ENCODE measurements at regions not wholly inside any gene's neighbourhood (a gene's known extent, or its start where the extent isn't known, plus 50 kb on each side); places are given as distances from the start of the nearest gene placed in this dataset.

- no peak overlapping the region for H3K4me3 ChIP-seq (ENCODE audit: low read depth, low read length)
- no peak for DNase-seq (ENCODE audit: low read depth)
- TF ChIP-seq CTCF (IDR thresholded peaks at IDR 0.05; ENCODE audit: insufficient read depth, low read length), result no peak
These were observed 681.0 kb upstream of the USP24 start for GRCh38 chr1:55896210-55896609.

- TF ChIP-seq CTCF (IDR thresholded peaks at IDR 0.05; ENCODE audit: insufficient read depth, low read length), result peak; percentile 18
- no peak overlapping the region for H3K4me3 ChIP-seq (ENCODE audit: low read depth, low read length)
- DNase-seq (ENCODE audit: low read depth), result peak; percentile 90
These were observed 679.4 kb upstream of the USP24 start for GRCh38 chr1:55894521-55894920.

- TF ChIP-seq CTCF (IDR thresholded peaks at IDR 0.05; ENCODE audit: insufficient read depth, low read length), result peak; percentile 7
- H3K4me3 ChIP-seq (ENCODE audit: low read depth, low read length), result no peak overlapping the region
- peak; percentile 62 for DNase-seq (ENCODE audit: low read depth)
These were observed 678.0 kb upstream of the USP24 start for GRCh38 chr1:55893155-55893554.

- TF ChIP-seq CTCF (IDR thresholded peaks at IDR 0.05; ENCODE audit: insufficient read depth, low read length), result no peak
- no peak overlapping the region for H3K4me3 ChIP-seq (ENCODE audit: low read depth, low read length)
- DNase-seq (ENCODE audit: low read depth), result no peak
These were observed 673.6 kb upstream of the USP24 start for GRCh38 chr1:55888685-55889317.

GRCh38 chr1:55886856-55887712 lies 671.9 kb upstream of the USP24 start:
- DNase-seq (ENCODE audit: low read depth), result no peak
- no peak overlapping the region for H3K4me3 ChIP-seq (ENCODE audit: low read depth, low read length)

GRCh38 chr1:55885619-55886018 lies 670.5 kb upstream of the USP24 start:
- no peak for DNase-seq (ENCODE audit: low read depth)
- H3K4me3 ChIP-seq (ENCODE audit: low read depth, low read length), result no peak overlapping the region
- no peak for TF ChIP-seq CTCF (IDR thresholded peaks at IDR 0.05; ENCODE audit: insufficient read depth, low read length)

More at GRCh38 chr1:55886856-55887712, 671.9 kb upstream of the USP24 start:
- no peak for TF ChIP-seq CTCF (IDR thresholded peaks at IDR 0.05; ENCODE audit: insufficient read depth, low read length)
